AG04449 (cell line): ENCODE measurements at regions not wholly inside any gene's neighbourhood (a gene's known extent, or its start where the extent isn't known, plus 50 kb on each side); places are given as distances from the start of the nearest gene placed in this dataset.

Experiments used
- CTCF ChIA-PET: fragments of 350-600 bp; formaldehyde crosslinking; extraction: SDS; loops from one replicate; lab custom pipeline; 2021; ENCODE audit warnings: antibody characterized with exemption; lab: Yijun Ruan, JAX
- POLR2A ChIA-PET: fragments of 400-600, 350-600 bp; formaldehyde crosslinking; extraction: SDS; loops from one replicate; lab custom pipeline; 2020; ENCODE audit warnings: antibody characterized with exemption, inconsistent platforms; lab: Yijun Ruan, JAX
- DNase-seq: peaks from one replicate; pipeline ENCODE4 v3.0.0-alpha.2; 2010; ENCODE audit warnings: low read depth, low spot score
- H3K4me3 ChIP-seq: 2 replicates; pipeline ENCODE4 v1.5.1; 2011; ENCODE audit warnings: low read depth, mild to moderate bottlenecking, control low read depth, low read length
- CTCF ChIP-seq: IDR thresholded peaks from one replicate; pipeline ENCODE4 v1.5.1; 2011; ENCODE audit warnings: mild to moderate bottlenecking, moderate library complexity, low read length, control low read depth, inconsistent platforms; ENCODE audit not compliant: insufficient read depth; ENCODE audit errors: missing control alignments

- TF ChIP-seq CTCF, result no peak
- ChIA-PET CTCF (interaction anchor here (0.6 kb wide), 1 partner anchor 370 kb away, joined by 3 read pairs; no protein-coding TSS in a partner anchor), POLR2A (no interaction called here)
- DNase-seq, result no peak
- no peak overlapping the region for H3K4me3 ChIP-seq
Observed at GRCh38 chr2:10514273-10514672, 66.1 kb upstream of the ODC1 start.

GRCh38 chr2:10513201-10513600, 65.1 kb upstream of the ODC1 start:
- no peak for DNase-seq
- no peak for TF ChIP-seq CTCF
- ChIA-PET POLR2A (no interaction called here), CTCF (no interaction called here)
- no peak overlapping the region for H3K4me3 ChIP-seq

GRCh38 chr2:10508038-10508437, 59.9 kb upstream of the ODC1 start:
- POLR2A ChIA-PET, result no interaction called here
- CTCF ChIA-PET, result no interaction called here
- no peak overlapping the region for H3K4me3 ChIP-seq
- no peak for TF ChIP-seq CTCF
- no peak for DNase-seq

- ChIA-PET CTCF (interaction anchor here (0.7 kb wide), 1 partner anchor 48 kb away, joined by 3 read pairs; no protein-coding TSS in a partner anchor), POLR2A (no interaction called here)
- no peak for TF ChIP-seq CTCF
- H3K4me3 ChIP-seq, result no peak overlapping the region
- no peak for DNase-seq
Observed at GRCh38 chr2:10507106-10507505, 59.0 kb upstream of the ODC1 start.

- DNase-seq, result no peak
- H3K4me3 ChIP-seq, result no peak overlapping the region
- ChIA-PET CTCF (interaction anchor here (0.9 kb wide), 1 partner anchor 13 kb away, joined by 3 read pairs; no protein-coding TSS in a partner anchor), POLR2A (no interaction called here)
- no peak for TF ChIP-seq CTCF
Observed at GRCh38 chr2:10504994-10505820, 57.1 kb upstream of the ODC1 start.

GRCh38 chr2:10504370-10504993, 56.4 kb upstream of the ODC1 start:
- no peak for TF ChIP-seq CTCF
- ChIA-PET CTCF (interaction anchor here (0.9 kb wide), 1 partner anchor 13 kb away, joined by 3 read pairs; no protein-coding TSS in a partner anchor), POLR2A (interaction anchor here (0.6 kb wide), 1 partner anchor 97 kb away, joined by 3 read pairs; no protein-coding TSS in a partner anchor)
- no peak for DNase-seq
- no peak overlapping the region for H3K4me3 ChIP-seq
